ENCODE measurements at regions not wholly inside any gene's neighbourhood (a gene's known extent, or its start where the extent isn't known, plus 50 kb on each side); places are given as distances from the start of the nearest gene placed in this dataset.

GRCh38 chr18:46243095-46243494 lies 138.9 kb downstream of the HAUS1 start:
- DNase-seq (ENCODE audit: low spot score): no peak
- Mint-ChIP-seq H3K4me1 (ENCODE audit: low read depth) (peaks cover 11% of the 10 kb centered on the region), H3K9me3 (no peaks in the 10 kb centered on the region), H3K36me3 (ENCODE audit: low read depth) (peaks cover 11% of the 10 kb centered on the region), H3K27me3 (ENCODE audit: low read depth) (no peaks in the 10 kb centered on the region), H3K27ac (no peak overlapping the region), H3K4me3 (no peak overlapping the region)

DNA sequence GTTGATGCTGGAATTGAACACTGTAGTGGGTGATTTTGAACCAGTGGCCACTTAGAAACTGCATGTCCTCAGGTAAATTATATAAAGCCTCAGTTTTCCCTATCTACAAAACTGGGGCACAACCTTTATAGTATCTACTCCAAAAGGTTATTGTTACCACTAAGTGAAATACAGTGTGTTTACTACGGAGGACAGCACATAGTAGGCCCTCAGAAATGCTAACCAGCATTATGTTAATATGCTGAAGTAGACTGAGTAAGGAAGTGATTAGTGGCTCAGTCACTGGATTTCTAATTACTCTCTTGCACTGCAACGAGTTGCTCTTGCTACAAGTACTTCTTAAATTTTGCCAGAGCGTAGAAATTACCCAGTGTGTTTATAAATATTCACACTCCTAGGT lies 139.5 kb downstream of the HAUS1 start:
- no peak overlapping the region for H3K4me3 Mint-ChIP-seq
- peaks cover 13% of the 10 kb centered on the region for H3K4me1 Mint-ChIP-seq (ENCODE audit: low read depth)
- H3K36me3 Mint-ChIP-seq (ENCODE audit: low read depth): peaks cover 13% of the 10 kb centered on the region
- H3K27me3 Mint-ChIP-seq (ENCODE audit: low read depth): no peaks in the 10 kb centered on the region
- H3K27ac Mint-ChIP-seq: no peak overlapping the region
- H3K9me3 Mint-ChIP-seq: no peaks in the 10 kb centered on the region
- DNase-seq (ENCODE audit: low spot score): no peak

DNA sequence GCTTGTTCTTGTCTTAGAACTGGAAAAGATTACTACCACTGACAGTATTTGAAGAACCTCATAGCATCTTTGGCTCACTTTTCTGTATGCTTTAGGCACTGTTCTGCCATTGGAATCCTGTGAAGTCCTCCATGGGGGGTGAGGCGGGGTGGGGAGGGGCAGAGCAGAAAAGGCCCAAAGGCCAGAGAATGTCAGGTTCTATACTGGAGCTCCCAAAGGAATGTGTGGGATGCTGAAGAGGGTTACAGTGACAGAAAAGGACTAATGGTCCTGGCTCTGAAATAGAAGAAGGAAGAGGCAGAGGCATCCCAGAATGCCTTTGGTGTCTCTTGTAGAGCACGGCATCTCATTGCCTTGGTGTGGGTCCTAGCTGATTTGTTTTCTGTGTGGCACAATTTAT lies 141.9 kb downstream of the HAUS1 start:
- no peak overlapping the region for H3K27ac Mint-ChIP-seq
- no peaks in the 10 kb centered on the region for H3K9me3 Mint-ChIP-seq
- H3K36me3 Mint-ChIP-seq (ENCODE audit: low read depth): peaks cover 27% of the 10 kb centered on the region
- DNase-seq (ENCODE audit: low spot score): no peak
- no peak overlapping the region for H3K4me3 Mint-ChIP-seq
- peaks cover 35% of the 10 kb centered on the region for H3K4me1 Mint-ChIP-seq (ENCODE audit: low read depth)
- H3K27me3 Mint-ChIP-seq (ENCODE audit: low read depth): no peaks in the 10 kb centered on the region

GRCh38 chr18:46247942-46248341 lies 143.8 kb downstream of the HAUS1 start:
- H3K36me3 Mint-ChIP-seq (ENCODE audit: low read depth): peaks cover 32% of the 10 kb centered on the region
- H3K27ac Mint-ChIP-seq: peak overlapping the region; percentile 49
- H3K4me1 Mint-ChIP-seq (ENCODE audit: low read depth): peaks cover 37% of the 10 kb centered on the region
- no peak for DNase-seq (ENCODE audit: low spot score)
- H3K9me3 Mint-ChIP-seq: no peaks in the 10 kb centered on the region
- H3K4me3 Mint-ChIP-seq: no peak overlapping the region
- H3K27me3 Mint-ChIP-seq (ENCODE audit: low read depth): no peaks in the 10 kb centered on the region

DNA sequence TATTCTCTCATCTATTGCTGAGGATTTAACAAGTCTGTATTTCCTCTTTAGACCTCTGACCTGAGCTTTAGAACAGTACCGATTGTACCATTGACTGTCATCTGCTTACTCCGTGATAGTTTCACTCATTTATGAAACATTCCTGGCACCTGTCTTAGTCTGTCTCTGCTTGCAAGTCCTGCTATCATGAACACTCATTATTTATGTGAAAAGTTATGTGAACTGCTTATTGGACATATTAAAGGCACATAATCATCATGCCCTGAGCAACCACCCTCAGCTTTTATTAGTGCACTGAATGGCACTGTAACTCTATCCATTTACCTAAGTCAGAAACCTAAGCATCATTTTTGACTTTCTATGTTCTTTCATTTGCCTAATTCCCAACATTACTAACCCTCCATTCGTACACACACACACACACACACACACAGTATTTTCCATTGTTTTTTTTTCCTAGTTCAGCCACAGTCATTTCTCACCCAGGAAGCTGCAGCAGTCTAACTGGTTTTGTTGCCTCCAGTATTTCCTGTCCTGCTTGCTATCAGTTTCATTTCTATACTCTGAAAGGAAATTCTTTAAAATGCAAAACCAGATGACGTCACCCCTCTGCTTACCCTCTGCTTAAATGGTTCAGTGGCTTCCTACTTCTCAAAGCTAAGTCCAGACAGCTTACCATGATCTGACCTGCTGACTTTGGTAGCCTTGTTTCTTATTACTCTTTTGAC lies 146.1 kb downstream of the HAUS1 start:
- Mint-ChIP-seq H3K4me3 (peak overlapping the region; percentile 70), H3K36me3 (ENCODE audit: low read depth) (peaks cover 47% of the 10 kb centered on the region), H3K27me3 (ENCODE audit: low read depth) (no peaks in the 10 kb centered on the region), H3K27ac (peak overlapping the region; percentile 93), H3K4me1 (ENCODE audit: low read depth) (peaks cover 45% of the 10 kb centered on the region), H3K9me3 (no peaks in the 10 kb centered on the region)
- DNase-seq (ENCODE audit: low spot score): peak; percentile 66

GRCh38 chr18:46250812-46251173 lies 146.6 kb downstream of the HAUS1 start:
- H3K4me3 Mint-ChIP-seq: peak overlapping the region; percentile 70
- H3K9me3 Mint-ChIP-seq: no peaks in the 10 kb centered on the region
- H3K27me3 Mint-ChIP-seq (ENCODE audit: low read depth): no peaks in the 10 kb centered on the region

DNA sequence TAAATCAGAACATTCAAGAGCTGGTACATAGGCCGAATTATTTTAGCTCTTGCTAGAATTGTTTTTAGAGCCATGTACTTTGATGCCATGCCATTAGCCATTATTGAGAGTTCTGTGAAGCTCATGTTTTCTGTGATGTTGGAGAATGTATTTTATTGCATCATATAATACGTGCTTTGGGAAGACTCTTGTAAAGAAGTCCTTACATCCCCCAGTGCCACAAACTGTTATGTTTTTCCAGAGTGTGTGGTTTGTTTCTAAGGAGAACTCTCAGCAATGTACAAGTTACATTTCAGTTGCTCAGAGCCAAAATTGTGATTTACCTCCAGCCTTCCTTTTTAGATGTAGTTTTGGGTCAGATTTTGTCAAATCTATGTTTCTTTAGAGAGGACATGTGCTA lies 148.6 kb downstream of the HAUS1 start:
- Mint-ChIP-seq H3K27ac (peak overlapping the region; percentile 28), H3K4me1 (ENCODE audit: low read depth) (peaks cover 41% of the 10 kb centered on the region), H3K27me3 (ENCODE audit: low read depth) (no peaks in the 10 kb centered on the region), H3K36me3 (ENCODE audit: low read depth) (peaks cover 61% of the 10 kb centered on the region), H3K9me3 (no peaks in the 10 kb centered on the region), H3K4me3 (no peak overlapping the region)
- no peak for DNase-seq (ENCODE audit: low spot score)

More at GRCh38 chr18:46250812-46251173, 146.6 kb downstream of the HAUS1 start:
- Mint-ChIP-seq H3K36me3 (ENCODE audit: low read depth) (peaks cover 49% of the 10 kb centered on the region), H3K4me1 (ENCODE audit: low read depth) (peaks cover 43% of the 10 kb centered on the region), H3K27ac (peak overlapping the region; percentile 93)
- DNase-seq (ENCODE audit: low spot score): no peak

- Mint-ChIP-seq H3K36me3 (ENCODE audit: low read depth) (peaks cover 56% of the 10 kb centered on the region), H3K9me3 (no peaks in the 10 kb centered on the region), H3K4me3 (no peak overlapping the region), H3K27me3 (ENCODE audit: low read depth) (no peaks in the 10 kb centered on the region), H3K27ac (no peak overlapping the region), H3K4me1 (ENCODE audit: low read depth) (peaks cover 37% of the 10 kb centered on the region)
- no peak for DNase-seq (ENCODE audit: low spot score)
These were observed 149.3 kb downstream of the HAUS1 start for GRCh38 chr18:46253498-46253897.

DNA sequence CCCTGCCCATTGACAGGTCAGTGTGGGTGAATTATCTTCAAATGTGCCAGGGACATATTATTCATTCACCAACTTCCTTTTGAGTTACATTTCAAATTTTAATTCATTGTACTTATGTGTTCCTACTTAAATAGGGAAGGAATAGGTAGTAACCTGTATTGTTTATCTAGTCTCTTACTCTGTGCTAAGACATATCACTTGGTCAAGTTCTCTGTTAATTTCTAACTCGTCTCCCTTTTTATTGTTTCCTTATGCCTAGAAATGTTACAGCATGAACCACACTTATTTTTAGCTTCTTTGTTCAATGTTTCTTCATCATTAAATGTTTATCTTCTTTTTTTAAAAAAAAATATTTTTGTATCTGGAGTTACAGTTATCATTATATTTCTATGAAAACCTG lies 151.9 kb downstream of the HAUS1 start:
- no peaks in the 10 kb centered on the region for H3K27me3 Mint-ChIP-seq (ENCODE audit: low read depth)
- peaks cover 26% of the 10 kb centered on the region for H3K4me1 Mint-ChIP-seq (ENCODE audit: low read depth)
- no peak overlapping the region for H3K4me3 Mint-ChIP-seq
- no peak overlapping the region for H3K27ac Mint-ChIP-seq
- no peak for DNase-seq (ENCODE audit: low spot score)
- peaks cover 45% of the 10 kb centered on the region for H3K36me3 Mint-ChIP-seq (ENCODE audit: low read depth)
- no peaks in the 10 kb centered on the region for H3K9me3 Mint-ChIP-seq

GRCh38 chr18:46257366-46257765 lies 153.2 kb downstream of the HAUS1 start:
- H3K27ac Mint-ChIP-seq: peak overlapping the region; percentile 14
- H3K36me3 Mint-ChIP-seq (ENCODE audit: low read depth): peaks cover 43% of the 10 kb centered on the region
- H3K9me3 Mint-ChIP-seq: no peaks in the 10 kb centered on the region
- peaks cover 34% of the 10 kb centered on the region for H3K4me1 Mint-ChIP-seq (ENCODE audit: low read depth)
- no peaks in the 10 kb centered on the region for H3K27me3 Mint-ChIP-seq (ENCODE audit: low read depth)
- DNase-seq (ENCODE audit: low spot score): no peak
- no peak overlapping the region for H3K4me3 Mint-ChIP-seq

DNA sequence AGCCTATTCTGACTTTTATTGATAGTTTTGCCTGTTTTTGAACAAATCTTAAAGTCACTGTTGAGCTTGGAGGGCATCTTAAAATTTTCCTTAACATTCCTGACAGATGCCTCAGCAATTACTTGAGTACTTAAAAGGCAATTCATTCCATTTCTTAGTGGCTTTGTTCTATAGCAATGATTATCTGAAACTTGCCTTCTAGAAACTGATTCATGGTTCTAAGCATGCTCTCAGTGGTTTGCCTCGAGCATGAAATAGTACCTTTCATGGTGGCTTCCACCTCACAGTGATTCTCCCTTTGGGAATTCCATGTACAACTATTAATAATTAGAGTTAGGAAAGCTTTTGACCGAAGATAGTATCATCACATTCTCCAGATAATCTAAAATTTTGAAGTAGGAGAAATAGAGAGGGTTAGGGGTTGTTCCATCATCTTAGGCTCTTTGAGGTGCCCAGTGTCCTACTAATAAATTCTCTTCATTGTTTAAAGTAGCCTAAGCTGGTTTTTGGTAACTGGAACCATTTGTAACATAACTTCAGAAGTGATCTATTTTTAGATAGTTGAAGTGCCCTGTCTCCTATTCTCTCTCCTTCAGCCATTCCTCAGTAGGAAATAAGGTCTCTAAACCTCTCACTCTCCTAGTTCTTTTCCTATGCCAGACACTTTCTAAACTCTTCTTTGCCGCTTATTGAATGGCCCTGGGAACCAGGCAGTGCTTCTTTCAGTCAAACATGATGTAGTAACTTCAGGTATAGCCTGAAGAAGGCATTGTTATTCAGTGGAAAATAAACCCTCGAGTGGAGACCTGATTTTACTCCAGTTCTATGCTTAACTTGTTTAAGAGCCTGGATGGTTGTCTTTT lies 156.1 kb downstream of the HAUS1 start:
- Mint-ChIP-seq H3K9me3 (no peaks in the 10 kb centered on the region), H3K27ac (no peak overlapping the region), H3K4me1 (ENCODE audit: low read depth) (peaks cover 35% of the 10 kb centered on the region), H3K27me3 (ENCODE audit: low read depth) (no peaks in the 10 kb centered on the region), H3K4me3 (no peak overlapping the region), H3K36me3 (ENCODE audit: low read depth) (peaks cover 39% of the 10 kb centered on the region)
- DNase-seq (ENCODE audit: low spot score): no peak

DNA sequence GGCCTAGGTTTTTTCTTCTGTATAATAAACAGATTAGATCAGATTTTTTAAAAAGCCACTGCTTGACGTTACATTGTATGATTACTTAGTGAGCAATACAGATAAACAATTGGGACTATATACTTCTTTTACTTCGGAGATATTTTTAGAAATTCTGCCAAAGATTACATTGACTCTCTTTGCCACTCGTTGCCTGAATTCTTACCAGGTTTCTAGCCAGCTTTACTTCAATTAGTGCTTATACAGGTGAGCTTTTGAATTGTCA lies 156.6 kb downstream of the HAUS1 start:
- H3K27ac Mint-ChIP-seq: no peak overlapping the region
- no peak for DNase-seq (ENCODE audit: low spot score)
- no peaks in the 10 kb centered on the region for H3K27me3 Mint-ChIP-seq (ENCODE audit: low read depth)
- H3K36me3 Mint-ChIP-seq (ENCODE audit: low read depth): peaks cover 40% of the 10 kb centered on the region
- no peak overlapping the region for H3K4me3 Mint-ChIP-seq
- H3K4me1 Mint-ChIP-seq (ENCODE audit: low read depth): peaks cover 35% of the 10 kb centered on the region
- H3K9me3 Mint-ChIP-seq: no peaks in the 10 kb centered on the region

DNA sequence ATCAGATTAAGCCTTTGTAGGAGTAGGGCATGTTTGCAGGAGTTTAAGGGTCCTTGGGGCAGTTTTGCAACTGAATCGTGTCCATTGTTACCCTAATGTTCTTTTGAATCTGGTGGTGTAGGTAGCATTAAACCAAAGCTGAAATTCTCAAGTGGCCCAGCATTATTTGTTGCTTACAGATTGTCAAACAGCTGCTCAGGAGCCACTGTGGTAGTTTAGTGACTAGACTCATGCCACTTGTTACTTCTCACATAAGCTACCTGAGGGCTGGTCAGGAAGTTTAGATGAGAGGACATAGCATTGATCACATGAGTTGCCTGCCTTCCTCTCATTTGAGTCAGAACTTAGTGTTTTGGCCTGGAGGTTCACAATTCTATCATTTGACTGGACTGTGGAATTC lies 157.6 kb downstream of the HAUS1 start:
- Mint-ChIP-seq H3K27me3 (ENCODE audit: low read depth) (no peaks in the 10 kb centered on the region), H3K27ac (no peak overlapping the region), H3K9me3 (no peaks in the 10 kb centered on the region), H3K4me3 (no peak overlapping the region), H3K36me3 (ENCODE audit: low read depth) (peaks cover 36% of the 10 kb centered on the region), H3K4me1 (ENCODE audit: low read depth) (peaks cover 39% of the 10 kb centered on the region)
- no peak for DNase-seq (ENCODE audit: low spot score)

- H3K9me3 Mint-ChIP-seq: no peaks in the 10 kb centered on the region
- peaks cover 31% of the 10 kb centered on the region for H3K36me3 Mint-ChIP-seq (ENCODE audit: low read depth)
- no peaks in the 10 kb centered on the region for H3K27me3 Mint-ChIP-seq (ENCODE audit: low read depth)
- no peak for DNase-seq (ENCODE audit: low spot score)
- peaks cover 39% of the 10 kb centered on the region for H3K4me1 Mint-ChIP-seq (ENCODE audit: low read depth)
- peak overlapping the region; percentile 0 for H3K27ac Mint-ChIP-seq
- H3K4me3 Mint-ChIP-seq: no peak overlapping the region
These were observed 158.7 kb downstream of the HAUS1 start for GRCh38 chr18:46262856-46263255.
